AG09319 (cell line): ENCODE measurements at regions not wholly inside any gene's neighbourhood (a gene's known extent, or its start where the extent isn't known, plus 50 kb on each side); places are given as distances from the start of the nearest gene placed in this dataset.

Experiments used
- DNase-seq: peaks from one replicate; pipeline ENCODE4 v3.0.0-alpha.2; 2010; ENCODE audit warnings: low read depth; ENCODE audit errors: extremely low read depth
- CTCF ChIP-seq: IDR thresholded peaks from 2 replicates; pipeline ENCODE4 v1.5.1; 2011; ENCODE audit warnings: low read depth, mild to moderate bottlenecking, inconsistent platforms, low read length, moderate library complexity

- no peak for TF ChIP-seq CTCF
- DNase-seq = no peak
Measured at GRCh38 chr6:121639021-121639420, 203.6 kb downstream of the GJA1 start.

GRCh38 chr6:121641158-121641557 is 205.7 kb downstream of the GJA1 start:
- no peak for DNase-seq
- TF ChIP-seq CTCF = no peak

GRCh38 chr6:121645100-121645745 is 209.8 kb downstream of the GJA1 start:
- TF ChIP-seq CTCF = no peak
- DNase-seq = no peak

- no peak for TF ChIP-seq CTCF
- DNase-seq = no peak
Measured at GRCh38 chr6:121647905-121648304, 212.5 kb downstream of the GJA1 start.

GRCh38 chr6:121649951-121650350 is 214.5 kb downstream of the GJA1 start:
- TF ChIP-seq CTCF = no peak
- DNase-seq = no peak

GRCh38 chr6:121651420-121651819 is 216.0 kb downstream of the GJA1 start:
- TF ChIP-seq CTCF = no peak
- DNase-seq = no peak

- DNase-seq = no peak
- no peak for TF ChIP-seq CTCF
Measured at GRCh38 chr6:121652223-121652622, 216.8 kb downstream of the GJA1 start.
